ENCODE measurements at regions not wholly inside any gene's neighbourhood (a gene's known extent, or its start where the extent isn't known, plus 50 kb on each side); places are given as distances from the start of the nearest gene placed in this dataset.

GRCh38 chr2:11910971-11911370, 164.5 kb downstream of the LPIN1 start:
- TF ChIP-seq CTCF (IDR thresholded peaks at IDR 0.05) (no peak), POLR2A (IDR thresholded peaks at IDR 0.05) (no peak), POLR2AphosphoS5 (IDR thresholded peaks at IDR 0.05; ENCODE audit: insufficient read depth in 1 of 2, low read depth in 1 of 2) (no peak)
- intact Hi-C loops (cut with DNase I) = no loop called here
- Histone ChIP-seq H3K27ac (no peak overlapping the region), H3K36me3 (no peaks in the 10 kb centered on the region), H3K27me3 (no peaks in the 10 kb centered on the region), H3K4me3 (no peak overlapping the region), H3K9me3 (no peaks in the 10 kb centered on the region), H3K4me1 (no peaks in the 10 kb centered on the region)
- no peak for DNase-seq (ENCODE audit: extremely low spot score in 2 of 2)

- Histone ChIP-seq H3K4me1 (no peaks in the 10 kb centered on the region), H3K4me3 (no peak overlapping the region), H3K9me3 (no peaks in the 10 kb centered on the region), H3K27me3 (no peaks in the 10 kb centered on the region), H3K36me3 (no peaks in the 10 kb centered on the region), H3K27ac (no peak overlapping the region)
- no peak for DNase-seq (ENCODE audit: extremely low spot score in 2 of 2)
- no peak for TF ChIP-seq POLR2AphosphoS5 (IDR thresholded peaks at IDR 0.05; ENCODE audit: insufficient read depth in 1 of 2, low read depth in 1 of 2)
- no peak for TF ChIP-seq POLR2A (IDR thresholded peaks at IDR 0.05)
- TF ChIP-seq CTCF (IDR thresholded peaks at IDR 0.05) = no peak
- intact Hi-C loops (cut with DNase I) = no loop called here
Observed at GRCh38 chr2:11912980-11913379, 166.5 kb downstream of the LPIN1 start.

GRCh38 chr2:11914455-11914854, 168.0 kb downstream of the LPIN1 start:
- H3K4me1 ChIP-seq = no peaks in the 10 kb centered on the region
- no peak overlapping the region for H3K4me3 ChIP-seq
- intact Hi-C loops (cut with DNase I) = no loop called here
- no peaks in the 10 kb centered on the region for H3K36me3 ChIP-seq
- no peak for TF ChIP-seq POLR2AphosphoS5 (IDR thresholded peaks at IDR 0.05; ENCODE audit: insufficient read depth in 1 of 2, low read depth in 1 of 2)
- TF ChIP-seq CTCF (IDR thresholded peaks at IDR 0.05) = no peak
- TF ChIP-seq POLR2A (IDR thresholded peaks at IDR 0.05) = no peak
- H3K9me3 ChIP-seq = no peaks in the 10 kb centered on the region
- H3K27ac ChIP-seq = no peak overlapping the region
- DNase-seq (ENCODE audit: extremely low spot score in 2 of 2) = no peak
- no peaks in the 10 kb centered on the region for H3K27me3 ChIP-seq

- H3K36me3 ChIP-seq = no peaks in the 10 kb centered on the region
Observed at GRCh38 chr2:11915650-11916049, 169.2 kb downstream of the LPIN1 start.

GRCh38 chr2:11919953-11920352, 173.5 kb downstream of the LPIN1 start:
- H3K36me3 ChIP-seq = no peaks in the 10 kb centered on the region
- no peak for TF ChIP-seq POLR2A (IDR thresholded peaks at IDR 0.05)
- TF ChIP-seq CTCF (IDR thresholded peaks at IDR 0.05) = no peak
- no peak for TF ChIP-seq POLR2AphosphoS5 (IDR thresholded peaks at IDR 0.05; ENCODE audit: insufficient read depth in 1 of 2, low read depth in 1 of 2)
- no peaks in the 10 kb centered on the region for H3K4me1 ChIP-seq
- no peak overlapping the region for H3K27ac ChIP-seq
- no peak for DNase-seq (ENCODE audit: extremely low spot score in 2 of 2)
- no peaks in the 10 kb centered on the region for H3K9me3 ChIP-seq
- intact Hi-C loops (cut with DNase I) = no loop called here
- H3K4me3 ChIP-seq = no peak overlapping the region
- H3K27me3 ChIP-seq = no peaks in the 10 kb centered on the region

More at GRCh38 chr2:11915650-11916049, 169.2 kb downstream of the LPIN1 start:
- Histone ChIP-seq H3K4me3 (no peak overlapping the region), H3K27ac (no peak overlapping the region), H3K4me1 (no peaks in the 10 kb centered on the region), H3K9me3 (no peaks in the 10 kb centered on the region), H3K27me3 (no peaks in the 10 kb centered on the region)
- intact Hi-C loops (cut with DNase I) = no loop called here
- no peak for DNase-seq (ENCODE audit: extremely low spot score in 2 of 2)
- TF ChIP-seq POLR2A (IDR thresholded peaks at IDR 0.05) = no peak
- no peak for TF ChIP-seq POLR2AphosphoS5 (IDR thresholded peaks at IDR 0.05; ENCODE audit: insufficient read depth in 1 of 2, low read depth in 1 of 2)
- TF ChIP-seq CTCF (IDR thresholded peaks at IDR 0.05) = no peak
